GM12874 (cell line): ENCODE measurements at regions not wholly inside any gene's neighbourhood (a gene's known extent, or its start where the extent isn't known, plus 50 kb on each side); places are given as distances from the start of the nearest gene placed in this dataset.

Experiments used
- CTCF ChIP-seq: IDR thresholded peaks from 2 replicates; pipeline ENCODE4 v1.5.1; 2011; ENCODE audit warnings: low read depth, mild to moderate bottlenecking, control low read depth, low read length, moderate library complexity; ENCODE audit not compliant: insufficient read depth

GRCh38 chr4:34800953-34801352, 1443.4 kb downstream of the ARAP2 start:
- no peak for TF ChIP-seq CTCF

- TF ChIP-seq CTCF: no peak
Observed at GRCh38 chr4:34814266-34814665, 1430.0 kb downstream of the ARAP2 start.

GRCh38 chr4:34824515-34824914, 1419.8 kb downstream of the ARAP2 start:
- TF ChIP-seq CTCF: no peak

- TF ChIP-seq CTCF: no peak
Observed at GRCh38 chr4:34826660-34827059, 1417.7 kb downstream of the ARAP2 start.

GRCh38 chr4:34845926-34846325, 1398.4 kb downstream of the ARAP2 start:
- TF ChIP-seq CTCF: no peak

GRCh38 chr4:34850421-34850820, 1393.9 kb downstream of the ARAP2 start:
- TF ChIP-seq CTCF: no peak

GRCh38 chr4:34850968-34851367, 1393.3 kb downstream of the ARAP2 start:
- no peak for TF ChIP-seq CTCF

- no peak for TF ChIP-seq CTCF
Observed at GRCh38 chr4:34851411-34851810, 1392.9 kb downstream of the ARAP2 start.
